ENCODE measurements at regions not wholly inside any gene's neighbourhood (a gene's known extent, or its start where the extent isn't known, plus 50 kb on each side); places are given as distances from the start of the nearest gene placed in this dataset.
"Not testable (repeated sequence)": the region's sequence is repeated elsewhere in the genome, so short reads cannot be mapped to it uniquely, and the experiment has no call there.

DNA sequence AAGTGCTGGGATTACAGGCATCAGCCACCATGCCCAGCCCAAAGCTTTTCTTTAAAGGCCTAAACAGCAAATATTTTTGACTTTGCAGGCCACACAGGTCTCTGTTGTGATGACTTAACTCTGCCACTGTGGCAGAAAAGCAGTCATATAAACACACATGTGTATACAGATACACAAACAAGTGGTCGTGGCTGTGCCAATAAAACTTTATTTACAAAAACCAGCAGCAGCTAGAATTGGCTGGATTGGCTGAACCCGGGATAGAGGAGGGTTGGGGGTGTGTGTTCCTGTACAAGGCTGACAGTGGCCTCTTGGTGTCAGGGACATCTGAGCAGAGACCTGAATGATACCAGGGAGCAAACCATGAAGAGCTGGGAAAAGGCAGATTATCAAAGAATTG lies 95.6 kb downstream of the NCOR2 start:
- DNase-seq, result no peak

DNA sequence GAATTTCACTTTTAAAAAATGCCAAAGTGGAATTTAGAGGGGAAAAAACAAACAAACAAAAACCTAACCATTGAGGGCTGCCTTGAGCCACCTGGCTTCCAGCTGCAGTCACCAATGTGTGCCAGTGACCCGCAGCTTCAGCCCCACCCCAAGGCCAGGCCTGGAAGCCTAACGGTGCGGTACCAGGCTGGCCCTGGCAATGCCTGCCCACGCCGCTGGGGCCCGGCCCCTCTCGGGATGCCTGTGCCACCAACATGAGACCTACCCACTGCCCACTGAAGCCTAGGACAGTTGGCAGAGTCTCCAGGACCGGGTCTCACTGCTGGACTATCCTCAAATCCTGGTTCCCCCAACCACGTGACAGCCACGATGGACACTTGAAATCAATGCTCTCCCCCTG lies 96.6 kb downstream of the NCOR2 start:
- DNase-seq, result no peak

DNA sequence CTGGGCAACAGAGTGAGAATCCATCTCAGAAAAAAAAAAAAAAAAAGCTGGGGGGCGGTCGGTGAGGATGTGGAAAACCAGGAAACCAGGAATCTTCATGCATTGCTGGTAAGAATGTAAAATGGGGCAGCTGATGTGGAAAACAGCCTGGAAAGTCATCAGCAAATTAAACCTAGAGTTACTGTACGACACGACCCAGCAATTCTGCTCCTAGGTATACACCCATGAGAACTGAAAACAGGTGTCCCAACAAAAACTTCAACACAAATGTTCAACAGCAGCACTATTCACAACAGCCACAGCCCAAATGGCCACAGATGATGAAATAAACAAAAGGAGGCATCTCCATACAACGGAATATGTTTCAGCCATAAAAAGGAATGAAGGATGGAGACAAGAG lies 97.3 kb downstream of the NCOR2 start:
- DNase-seq, result no peak

DNA sequence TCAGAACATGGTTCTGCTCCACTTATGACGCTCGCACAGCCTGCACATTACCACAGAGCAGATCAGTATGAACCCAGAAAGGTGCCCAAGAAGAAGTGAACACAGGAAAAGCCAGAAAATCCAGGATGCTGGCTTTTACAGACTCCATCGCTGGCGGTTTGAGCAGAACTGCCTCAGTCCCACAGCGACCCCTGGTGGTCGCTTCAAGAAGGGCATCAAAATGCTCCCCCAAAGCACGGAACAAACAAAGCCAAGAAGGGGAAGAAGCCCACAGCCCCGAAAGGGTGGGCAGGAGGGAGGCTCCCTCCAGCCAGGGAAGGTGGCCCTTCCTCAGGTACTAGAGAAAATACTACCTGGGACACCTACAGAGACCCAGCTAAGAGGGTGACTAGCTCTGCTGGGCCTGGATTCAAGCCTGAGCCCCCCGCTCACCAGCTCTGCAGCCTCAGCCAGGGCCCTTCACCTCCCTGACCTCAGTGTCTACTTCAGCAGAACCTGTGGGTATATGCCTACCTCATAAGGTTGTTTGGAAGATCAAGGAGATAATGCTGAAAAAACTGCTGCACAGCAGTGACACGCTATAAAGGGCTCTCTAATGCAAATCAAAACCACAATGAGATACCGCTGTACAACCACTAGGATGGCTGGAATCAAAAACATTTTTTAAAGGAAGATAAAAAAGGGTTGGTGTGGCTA lies 98.1 kb downstream of the NCOR2 start:
- no peak for DNase-seq

DNA sequence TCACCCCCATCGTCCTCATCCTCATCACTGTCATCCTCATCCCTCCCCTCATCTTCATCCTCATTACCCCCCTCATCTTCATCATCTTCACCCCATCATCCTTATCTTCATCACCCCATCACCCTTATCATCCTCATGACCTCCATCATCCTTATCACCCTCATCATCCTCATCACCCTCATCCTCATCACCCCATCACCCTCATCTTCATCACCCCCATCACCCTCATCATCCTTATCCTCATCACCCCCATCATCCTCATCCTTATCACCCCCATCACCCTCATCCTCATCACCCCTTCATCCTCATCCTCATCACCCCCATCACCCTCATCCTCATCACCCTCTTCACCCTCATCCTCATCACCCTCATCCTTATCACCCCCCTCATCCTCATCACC lies 99.9 kb downstream of the NCOR2 start:
- not testable (repeated sequence) for DNase-seq

DNA sequence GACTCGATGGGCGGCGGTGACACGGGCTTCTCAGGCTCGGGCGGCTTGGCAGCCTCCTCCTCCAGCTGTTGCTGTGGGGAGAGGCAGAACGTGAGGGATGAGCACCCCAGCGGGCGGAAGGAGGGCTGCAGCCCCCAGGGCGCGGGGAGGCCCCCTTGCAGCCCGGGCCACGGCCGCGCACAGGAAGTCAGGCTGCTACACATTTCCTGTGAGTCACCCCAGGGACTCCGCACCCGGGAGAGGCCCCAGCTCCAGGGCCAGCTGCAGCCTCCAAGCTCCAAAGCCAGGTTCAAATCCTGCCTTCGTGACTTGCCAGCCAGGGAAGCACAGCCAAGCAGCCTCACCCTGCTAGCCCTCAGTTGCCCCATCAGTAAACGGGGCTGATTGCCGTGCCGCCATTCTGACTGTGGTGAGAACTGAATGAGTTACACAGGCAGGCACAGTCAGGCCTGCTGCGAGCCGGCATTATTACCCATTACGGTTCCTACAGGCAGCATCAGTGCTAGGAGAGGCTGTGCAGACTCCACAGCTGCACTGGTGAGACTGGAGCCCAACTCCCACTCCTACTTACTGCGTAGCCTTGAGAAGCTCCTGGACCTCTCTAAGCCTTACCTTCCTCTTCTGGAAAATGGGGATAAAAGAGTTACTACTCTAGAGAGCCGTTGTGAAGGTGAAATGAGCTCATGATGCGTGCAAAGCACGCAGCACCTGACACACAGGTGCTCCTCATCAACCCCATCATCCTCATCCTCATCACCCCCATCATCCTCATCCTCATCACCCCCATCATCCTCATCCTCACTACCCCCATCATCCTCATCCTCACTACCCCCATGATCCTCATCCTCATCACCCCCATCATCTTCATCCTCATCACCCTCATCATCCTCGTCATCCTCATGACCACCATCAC lies 100.9 kb downstream of the NCOR2 start:
- peak; percentile 91 for DNase-seq

DNA sequence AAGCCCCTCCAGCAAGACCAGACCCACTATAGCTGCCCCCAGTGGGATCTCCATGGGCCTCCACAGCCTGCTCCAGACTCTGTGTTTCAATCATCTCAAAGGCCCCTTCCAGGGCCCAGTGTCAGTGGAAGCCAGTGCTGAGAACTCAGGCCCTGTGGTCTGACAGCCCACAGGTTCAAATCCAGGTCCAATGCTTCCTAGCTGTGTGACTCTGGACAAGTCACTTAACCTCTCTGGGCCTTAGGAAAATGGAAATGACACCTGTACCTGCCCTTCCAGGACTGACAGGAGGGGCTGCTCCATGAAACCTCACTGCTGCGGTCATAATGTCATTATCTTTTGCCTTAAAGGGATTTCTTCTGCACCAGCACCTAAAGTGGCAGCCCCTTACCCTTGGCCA lies 101.9 kb downstream of the NCOR2 start:
- no peak for DNase-seq

DNA sequence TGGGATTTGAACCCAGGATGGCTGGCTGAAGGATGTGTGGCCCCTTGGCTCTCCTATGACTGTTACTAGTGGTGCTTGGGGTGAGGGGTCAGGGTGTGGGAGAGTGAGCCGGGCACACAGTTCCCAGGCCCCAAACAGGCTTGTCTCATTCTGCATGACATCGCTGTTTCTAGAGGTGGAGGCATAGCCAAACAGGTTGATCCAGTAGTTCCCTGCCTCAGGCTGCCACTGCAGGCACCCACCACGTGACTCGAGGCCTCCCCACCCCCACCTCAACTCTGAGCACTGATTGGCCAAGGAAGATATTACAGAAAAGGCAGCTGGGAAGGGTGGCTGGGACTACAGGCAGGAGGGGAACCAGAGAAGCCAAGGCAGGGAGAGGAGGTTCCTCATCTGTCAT lies 102.6 kb downstream of the NCOR2 start:
- no peak for DNase-seq

DNA sequence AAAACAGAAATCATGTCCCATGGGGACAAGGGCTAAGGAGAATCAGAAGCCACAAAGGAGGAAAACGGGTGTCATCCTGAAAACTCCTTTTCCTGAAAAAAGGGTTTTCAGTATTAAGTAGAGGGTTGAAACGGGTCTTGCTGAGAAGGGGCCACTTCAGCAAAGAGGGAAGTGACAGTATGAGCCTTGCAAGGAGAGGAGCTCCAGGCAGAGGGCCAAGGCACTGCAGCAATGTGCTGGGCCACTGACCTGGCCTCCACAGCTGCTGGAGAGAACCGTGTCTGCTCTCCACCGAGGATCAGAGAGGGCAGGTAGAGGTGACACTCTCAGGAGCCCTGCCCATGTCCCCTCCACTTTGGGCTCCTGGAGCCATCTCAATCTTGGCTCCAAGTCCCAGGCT lies 103.3 kb downstream of the NCOR2 start:
- no peak for DNase-seq

DNA sequence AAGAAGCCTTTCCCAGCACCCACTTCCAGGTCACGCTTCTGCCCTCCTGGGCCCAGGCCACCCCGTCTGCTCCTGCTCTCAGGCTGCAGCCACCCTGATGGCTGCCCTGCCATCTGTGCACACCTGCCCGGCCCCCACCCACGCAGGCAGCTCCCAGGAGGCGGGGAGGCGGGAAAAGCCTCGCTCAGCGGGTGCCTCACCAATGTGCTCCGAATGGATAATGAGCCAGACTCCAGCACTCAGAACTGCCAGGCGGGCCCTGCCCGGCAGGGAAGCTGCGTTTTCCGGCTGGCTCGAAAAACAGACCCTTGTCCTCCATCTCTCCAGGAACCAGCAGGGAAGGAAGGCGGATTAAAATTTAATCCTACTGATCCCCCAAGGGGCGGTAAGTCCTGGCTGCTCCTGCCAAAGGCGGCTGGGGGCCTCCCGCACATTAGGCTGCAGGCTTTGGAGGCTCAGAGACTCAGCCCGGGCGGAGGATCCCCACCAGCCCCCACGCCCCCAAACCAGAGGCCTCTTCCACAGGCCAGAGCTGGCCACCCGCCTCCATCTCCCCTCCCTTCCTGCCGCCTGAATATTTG lies 104.0 kb downstream of the NCOR2 start:
- no peak for DNase-seq

DNA sequence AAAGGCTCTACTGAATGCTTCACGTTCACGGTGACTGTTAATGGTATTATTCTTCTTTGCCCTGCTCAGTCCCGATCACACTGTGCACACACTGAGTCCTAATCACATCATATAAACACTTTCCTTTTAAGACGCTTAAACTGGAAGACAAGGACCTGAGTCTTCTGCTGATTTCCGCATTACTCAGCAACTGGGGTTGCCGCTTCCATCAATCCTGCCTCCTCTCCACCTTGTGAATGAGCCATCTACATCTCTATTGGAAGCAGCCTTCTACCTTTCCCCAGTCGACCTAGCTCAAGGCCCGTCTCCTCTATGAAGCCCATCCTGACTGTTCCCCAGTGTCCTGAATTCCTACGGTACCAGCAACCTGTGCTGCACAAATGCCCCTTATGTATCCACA lies 104.7 kb downstream of the NCOR2 start:
- DNase-seq, result no peak

DNA sequence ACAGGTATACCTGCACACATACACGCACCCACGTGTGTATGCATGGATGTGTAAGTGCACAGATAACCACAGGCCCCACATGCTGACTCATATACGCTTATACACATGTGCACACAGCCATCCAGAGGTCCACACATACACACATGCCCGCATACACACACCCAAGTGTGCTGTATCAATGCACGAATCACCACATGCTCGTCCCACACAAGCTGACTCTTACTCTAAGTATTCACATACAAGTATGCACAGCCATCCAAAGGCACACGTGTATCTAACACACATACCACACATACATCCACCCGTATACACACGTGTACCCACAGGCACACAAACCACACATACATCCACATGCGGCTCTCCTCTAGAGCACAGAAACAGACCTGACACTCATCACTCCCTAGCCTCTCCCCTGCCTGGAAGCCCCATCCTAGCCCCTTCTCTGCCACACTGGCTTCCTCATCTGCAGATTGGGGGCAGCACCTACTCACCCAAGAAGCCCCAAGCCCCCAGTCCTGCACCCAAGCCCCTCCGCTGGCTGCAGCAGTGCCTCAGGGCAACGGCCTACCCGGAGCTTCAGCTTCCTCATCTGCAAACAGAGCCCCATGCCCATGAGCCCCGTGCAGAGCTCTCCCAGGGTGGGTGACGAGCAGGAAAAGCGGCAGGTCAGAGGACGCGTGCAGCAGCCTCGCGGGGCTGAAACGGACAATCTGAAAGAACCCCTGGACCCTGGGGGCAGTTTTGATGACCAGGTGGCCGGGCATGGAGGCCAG lies 105.4 kb downstream of the NCOR2 start:
- DNase-seq, result no peak

DNA sequence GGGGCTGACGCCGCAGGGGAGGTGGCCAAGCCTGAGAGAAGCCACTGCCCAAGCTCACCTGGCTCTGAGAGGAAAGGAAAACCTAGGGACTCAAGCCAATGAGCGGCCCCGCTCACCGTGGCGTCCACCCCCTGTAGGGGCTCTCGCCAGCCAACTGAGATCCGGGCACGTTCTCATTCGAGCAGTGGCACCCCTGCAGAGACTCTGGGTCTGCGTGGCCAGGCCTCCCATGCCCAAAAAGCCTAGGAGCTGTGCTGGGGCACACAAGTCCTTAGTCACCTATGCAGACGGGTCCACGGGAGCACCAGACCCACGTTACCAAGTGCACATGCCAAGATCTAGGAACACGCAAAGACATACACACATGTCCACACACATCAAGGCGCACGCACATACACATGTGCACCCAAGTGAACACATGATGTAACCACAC lies 106.2 kb downstream of the NCOR2 start:
- DNase-seq, result no peak

DNA sequence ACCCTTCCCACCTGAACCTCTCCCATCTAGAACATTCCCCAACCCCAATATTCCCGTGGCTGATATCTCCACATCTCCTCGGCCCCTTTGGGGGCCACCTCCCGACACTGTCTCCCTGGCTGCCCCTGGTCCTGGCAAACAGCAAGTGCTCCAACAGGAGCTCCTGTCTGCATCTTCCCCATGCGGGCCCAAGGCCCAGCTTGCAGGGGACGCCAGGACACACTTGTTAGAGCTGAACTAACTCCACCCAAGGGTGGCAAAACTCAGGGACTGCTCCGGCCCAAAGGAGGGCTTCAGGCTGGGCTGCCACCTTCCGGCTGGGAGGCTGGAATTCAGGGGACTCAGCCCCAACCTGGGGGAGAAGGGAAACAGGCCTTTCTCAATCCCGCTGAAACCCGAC lies 106.6 kb downstream of the NCOR2 start:
- DNase-seq, result no peak

DNA sequence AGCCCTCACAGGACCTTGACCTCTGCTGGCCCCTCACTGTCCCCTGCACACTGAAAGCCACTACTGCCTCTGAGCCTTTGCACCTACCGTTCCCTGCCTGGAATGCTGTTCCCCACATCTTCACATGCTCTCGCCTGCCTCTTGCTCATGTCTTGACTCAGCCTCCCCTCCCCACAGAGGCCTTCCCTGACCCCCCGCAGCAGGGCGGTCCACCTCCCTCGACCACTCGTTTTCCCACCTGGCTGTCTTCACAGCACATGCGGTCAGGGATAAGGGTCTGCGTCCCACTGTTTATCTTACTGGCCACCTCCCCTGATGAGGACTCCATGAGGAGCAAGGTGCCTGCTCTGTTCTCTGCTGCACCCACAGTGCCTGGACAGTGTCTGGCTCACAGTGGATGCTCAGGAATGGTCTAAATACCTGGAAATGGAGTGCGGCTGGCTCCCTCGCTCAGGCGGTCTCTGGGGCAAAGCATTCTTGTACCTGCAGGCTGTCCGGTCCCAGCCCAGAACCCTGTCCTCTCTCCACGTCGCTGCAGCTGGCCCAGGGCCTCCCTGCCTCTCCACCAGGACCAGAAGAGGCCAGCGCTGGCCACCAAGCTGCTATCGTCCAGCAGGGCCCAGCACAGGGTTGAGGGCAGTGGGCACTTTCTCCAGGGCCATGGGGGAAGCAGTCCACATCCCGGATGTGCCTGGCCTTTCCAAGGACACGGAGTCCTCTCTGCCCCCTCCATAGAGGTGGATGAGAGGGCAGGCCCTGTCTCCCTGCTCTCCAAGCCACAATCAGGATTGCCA lies 107.4 kb downstream of the NCOR2 start:
- no peak for DNase-seq

DNA sequence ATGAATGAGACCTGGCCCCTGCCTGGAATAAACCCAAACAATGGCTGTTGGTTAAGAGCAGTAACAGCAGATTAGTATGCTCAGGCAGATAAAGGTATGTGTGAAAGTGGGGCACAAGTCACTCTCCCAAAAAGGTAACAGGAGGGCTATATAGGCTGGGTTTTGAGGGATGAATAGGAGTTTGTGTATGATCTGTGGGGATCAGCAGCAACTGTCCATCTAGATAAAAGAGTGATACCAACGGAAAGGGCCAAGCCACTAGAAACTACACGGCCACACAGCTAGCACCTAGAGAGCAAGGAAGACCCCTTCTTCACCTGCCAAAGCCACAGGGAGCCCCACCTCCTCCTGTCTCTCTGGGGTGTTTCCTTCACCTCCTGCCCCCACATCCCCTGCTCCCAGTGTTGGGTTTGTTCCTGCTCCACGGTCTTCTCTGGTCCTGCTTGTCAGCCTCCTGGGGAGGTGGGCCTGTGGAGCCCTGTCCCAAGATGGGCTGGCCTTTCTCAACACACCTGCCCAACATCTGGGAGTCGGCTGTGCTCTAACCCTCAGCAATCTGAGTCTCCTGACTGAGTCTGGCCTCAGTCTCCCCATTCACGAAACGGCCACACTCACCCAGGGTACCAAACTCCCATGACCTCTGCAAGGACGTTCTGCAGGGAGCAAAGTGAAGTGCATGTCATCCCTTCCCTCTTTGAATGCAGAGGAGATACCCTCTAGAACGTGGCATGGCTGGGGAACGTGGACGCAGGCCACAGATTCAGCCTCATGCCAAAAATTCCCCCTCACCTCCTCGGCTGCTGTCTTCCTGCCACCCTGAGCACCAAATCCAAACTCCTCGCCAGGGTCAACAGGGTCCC lies 108.2 kb downstream of the NCOR2 start:
- no peak for DNase-seq

DNA sequence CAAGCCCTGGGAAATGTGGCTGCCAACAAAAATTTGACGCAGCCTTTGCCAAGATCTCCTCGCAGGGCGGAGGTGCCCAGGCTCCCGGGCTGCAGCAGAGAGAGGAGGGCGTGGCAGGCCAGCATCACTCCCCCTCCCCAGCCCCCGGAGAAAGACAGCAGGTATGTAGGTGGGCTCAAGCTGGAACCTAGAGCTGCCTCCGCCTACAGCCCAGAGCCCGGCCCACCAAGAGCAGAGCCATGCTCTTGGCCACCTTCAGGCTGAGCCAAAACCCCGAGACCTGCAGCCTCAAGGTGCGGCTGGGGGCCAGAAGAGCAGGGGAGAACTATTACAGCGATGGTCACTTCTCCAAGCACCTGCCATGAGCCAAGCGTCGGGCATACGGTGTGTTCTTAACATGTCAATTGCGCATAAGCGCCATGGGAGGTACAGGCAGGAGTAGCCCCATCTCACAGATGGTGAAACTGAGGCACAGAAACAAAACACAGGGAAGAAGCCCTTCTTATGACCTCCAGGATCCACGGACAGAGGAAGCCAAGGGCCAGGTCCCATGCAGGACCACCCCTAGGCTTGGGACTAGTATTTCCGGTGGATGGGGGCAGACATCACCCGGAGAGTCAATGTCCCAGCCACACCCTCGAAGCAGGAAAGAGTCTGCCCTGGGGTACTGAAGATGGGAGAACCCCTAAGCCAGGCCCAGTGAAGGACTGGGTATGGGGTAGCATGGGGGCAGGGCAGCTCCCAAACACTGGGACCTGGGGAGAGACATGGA lies 109.0 kb downstream of the NCOR2 start:
- DNase-seq, result no peak

DNA sequence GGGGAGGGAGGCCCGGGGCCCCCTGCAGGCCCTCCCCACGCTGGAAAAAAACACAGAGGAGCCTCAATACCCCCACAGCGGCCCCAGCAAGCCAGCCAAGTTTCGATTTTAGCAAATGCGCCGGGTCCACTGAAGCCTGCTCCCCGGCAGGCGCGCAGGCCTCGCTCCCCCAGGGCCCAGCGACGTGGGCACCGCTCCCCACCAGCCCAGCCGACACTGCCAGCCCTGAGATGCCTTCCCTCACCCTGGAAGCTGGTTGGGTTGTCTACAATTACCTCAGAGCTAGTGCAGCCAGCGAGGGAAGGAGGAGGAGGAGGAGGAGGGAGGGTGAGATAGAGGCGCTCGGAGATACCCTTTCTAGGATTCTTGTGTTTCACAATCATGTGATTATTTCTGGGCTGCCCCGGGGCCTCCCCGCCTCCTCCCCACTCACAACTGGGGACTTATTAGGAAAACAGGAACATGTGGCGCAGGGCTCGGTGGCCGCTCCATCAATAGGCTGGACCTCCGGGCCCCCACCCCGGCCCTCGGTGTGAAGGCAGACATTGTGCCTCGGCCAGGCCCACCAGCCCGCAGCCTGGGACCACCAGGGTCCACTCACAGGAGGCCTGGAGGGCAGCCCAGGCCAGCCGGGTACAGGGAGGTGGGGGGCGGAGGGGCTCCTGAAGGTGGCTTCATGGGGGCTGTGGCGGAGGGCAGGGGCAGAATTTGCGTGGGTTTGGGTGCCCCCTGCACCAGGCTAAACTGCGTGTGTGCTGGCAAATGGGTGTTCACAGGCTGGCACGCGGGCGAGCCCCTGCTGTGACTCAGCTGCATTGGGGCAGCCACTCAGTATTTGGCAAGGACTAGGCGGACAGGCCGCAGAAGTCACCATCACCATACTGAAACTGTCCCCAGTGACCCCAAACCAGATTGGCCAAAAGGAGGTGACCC lies 109.9 kb downstream of the NCOR2 start:
- DNase-seq, result peak; percentile 56

DNA sequence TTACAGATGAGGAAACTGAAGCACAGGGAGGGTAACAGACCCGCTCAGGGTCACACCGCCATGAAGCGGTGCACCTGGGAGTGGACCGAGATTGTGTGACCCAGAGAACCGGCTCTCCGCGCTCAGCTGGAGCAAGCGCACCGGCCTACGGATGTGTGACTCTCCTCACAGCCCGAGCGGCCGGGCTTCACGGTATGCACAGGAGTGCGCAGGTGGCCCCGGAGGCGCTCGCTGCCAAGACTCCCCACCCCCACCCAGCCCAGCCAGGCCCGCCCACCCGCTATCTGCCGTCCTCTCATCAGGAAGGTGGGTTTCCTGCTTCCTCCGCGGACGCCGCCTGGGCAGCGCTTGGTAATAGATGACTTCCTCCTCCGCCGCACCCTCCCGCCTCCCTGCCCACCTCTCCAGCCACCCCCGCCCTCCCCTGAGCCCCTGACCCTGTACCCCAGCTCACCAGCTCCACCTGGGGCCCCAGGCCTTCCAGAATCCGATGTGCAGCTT lies 110.7 kb downstream of the NCOR2 start:
- DNase-seq, result peak; percentile 44
